ENCODE measurements at regions not wholly inside any gene's neighbourhood (a gene's known extent, or its start where the extent isn't known, plus 50 kb on each side); places are given as distances from the start of the nearest gene placed in this dataset.

GRCh38 chr1:192521734-192522133, 53.8 kb upstream of the RGS1 start:
- H3K4me1 ChIP-seq: peaks cover 7 to 31% (median 13%) of the 10 kb centered on the region in 6 donors
- H3K9me3 ChIP-seq: no peaks in the 10 kb centered on the region
- no peak for DNase-seq
- H3K36me3 ChIP-seq: no peaks in the 10 kb centered on the region
- TF ChIP-seq POLR2A (IDR thresholded peaks at IDR 0.05) (no peak), POLR2AphosphoS5 (IDR thresholded peaks at IDR 0.05) (no peak), CTCF (IDR thresholded peaks at IDR 0.05 in 8 of 11, conservative IDR thresholded peaks at IDR 0.05 in 3 of 11) (no peak)
- 8 to 27% (median 12%) methylated on average over 1 of the region's 1 CpG for WGBS, 5 donors
- H3K27ac ChIP-seq: peak overlapping the region in 3 of 8 donors; percentile 14 to 26 (median 15)
- no peaks in the 10 kb centered on the region for H3K27me3 ChIP-seq (replicated peaks in 1 of 7)
- no peak overlapping the region for H3K4me3 ChIP-seq
- intact Hi-C loops (cut with DNase I; ENCODE audit: low total_unique reads): no loop called here

GRCh38 chr1:192522673-192523072, 52.9 kb upstream of the RGS1 start:
- Histone ChIP-seq H3K4me1 (peaks cover 2 to 22% (median 5%) of the 10 kb centered on the region in 6 donors), H3K27me3 (replicated peaks in 1 of 7) (no peaks in the 10 kb centered on the region), H3K36me3 (no peaks in the 10 kb centered on the region), H3K4me3 (no peak overlapping the region), H3K9me3 (no peaks in the 10 kb centered on the region), H3K27ac (no peak overlapping the region)
- intact Hi-C loops (cut with DNase I; ENCODE audit: low total_unique reads): no loop called here
- TF ChIP-seq POLR2AphosphoS5 (IDR thresholded peaks at IDR 0.05) (no peak), POLR2A (IDR thresholded peaks at IDR 0.05) (no peak), CTCF (IDR thresholded peaks at IDR 0.05 in 8 of 11, conservative IDR thresholded peaks at IDR 0.05 in 3 of 11) (no peak)
- 89 to 98% (median 94%) methylated on average over 5 of the region's 5 CpGs for WGBS, 5 donors
- no peak for DNase-seq

- 15 to 40% (median 27%) methylated on average over 1 of the region's 1 CpG for WGBS, 5 donors
Measured at GRCh38 chr1:192524223-192524622, 51.4 kb upstream of the RGS1 start.

More at GRCh38 chr1:192524223-192524622, 51.4 kb upstream of the RGS1 start:
- TF ChIP-seq CTCF (IDR thresholded peaks at IDR 0.05 in 8 of 11, conservative IDR thresholded peaks at IDR 0.05 in 3 of 11) (no peak), POLR2AphosphoS5 (IDR thresholded peaks at IDR 0.05) (no peak), POLR2A (IDR thresholded peaks at IDR 0.05) (no peak)
- H3K4me1 ChIP-seq: peaks cover 0 to 18% (median 4%) of the 10 kb centered on the region in 6 donors
- H3K4me3 ChIP-seq: no peak overlapping the region
- H3K27ac ChIP-seq: no peak overlapping the region
- no peaks in the 10 kb centered on the region for H3K27me3 ChIP-seq (replicated peaks in 1 of 7)
- H3K9me3 ChIP-seq: no peaks in the 10 kb centered on the region
- H3K36me3 ChIP-seq: no peaks in the 10 kb centered on the region
- intact Hi-C loops (cut with DNase I; ENCODE audit: low total_unique reads): no loop called here
- DNase-seq: no peak

Measured in spleen (tissue), 11 donors.